Gastrocnemius medialis (tissue), 4 donors: ENCODE measurements at regions not wholly inside any gene's neighbourhood (a gene's known extent, or its start where the extent isn't known, plus 50 kb on each side); places are given as distances from the start of the nearest gene placed in this dataset.

Experiments
- ATAC-seq, 2 donors: fragments of 150-250 bp; one replicate each; pipeline ENCODE4 v1.9.1; 2016
- DNase-seq, 2 donors: peaks; one replicate each; pipeline ENCODE4 v3.0.0-alpha.2; 2019
- H3K27ac ChIP-seq, 4 donors: fragments of 200-600 bp; sonication (generic); 1 replicate in 1 of 4; 2 replicates in 3 of 4; pipeline ENCODE4 v1.5.1; 2016 to 2018; ENCODE audit warnings: mild to moderate bottlenecking in 2 of 4, moderate library complexity in 1 of 4
- H3K27me3 ChIP-seq, 3 donors: fragments of 200-600 bp; sonication (generic) in 2 of 3; 1 replicate in 1 of 3; 2 replicates in 2 of 3; pipeline versions ENCODE4 v1.5.1 to v1.6.0; 2016 to 2019; ENCODE audit warnings: mild to moderate bottlenecking in 1 of 3, moderate library complexity in 1 of 3
- H3K36me3 ChIP-seq, 2 donors: fragments of 200-600 bp; sonication (generic) in 1 of 2; one replicate each; pipeline ENCODE4 v1.5.1; 2017 to 2018
- H3K4me1 ChIP-seq, 2 donors: fragments of 200-600 bp; sonication (generic) in 1 of 2; one replicate each; pipeline ENCODE4 v1.5.1; 2016 to 2017; ENCODE audit warnings: mild to moderate bottlenecking in 2 of 2
- H3K4me3 ChIP-seq, 4 donors: fragments of 200-600 bp; sonication (generic) in 3 of 4; 1 replicate in 1 of 4; 2 replicates in 3 of 4; pipeline ENCODE4 v1.5.1; 2016 to 2019; ENCODE audit warnings: mild to moderate bottlenecking in 2 of 4
- H3K9me3 ChIP-seq, 3 donors: fragments of 200-600 bp; sonication (generic) in 2 of 3; 1 replicate in 1 of 3; 2 replicates in 2 of 3; pipeline ENCODE4 v1.5.1; 2016 to 2019
- CTCF ChIP-seq, 5 experiments: fragments of 450-650 bp in 3 of 5; fragments of 200-600 bp in 2 of 5; sonication (generic) in 2 of 5; IDR thresholded peaks in 4 of 5; conservative IDR thresholded peaks in 1 of 5; 1 replicate in 4 of 5; 2 replicates in 1 of 5; pipeline ENCODE4 v1.5.1; 2016 to 2019; ENCODE audit warnings: antibody characterized with exemption in 5 of 5, mild to moderate bottlenecking in 3 of 5, moderate library complexity in 3 of 5
- POLR2A ChIP-seq, 2 donors: fragments of 450-650 bp; IDR thresholded peaks; one replicate each; pipeline ENCODE4 v1.6.1; 2017; ENCODE audit warnings: antibody characterized with exemption in 2 of 2, mild to moderate bottlenecking in 2 of 2, moderate library complexity in 2 of 2
- in situ Hi-C, 4 donors: fragments of 200-750 bp; cut with MboI; loops; one replicate each; pipeline versions ENCODE4 v1.15.0 to v1.8.0; 2017; ENCODE audit warnings: low sequenced_read_pairs in 4 of 4
- intact Hi-C: fragments of 100-400 bp; cut with DNase I; formaldehyde crosslinking; loops from one replicate; pipeline ENCODE4 v1.15.1; 2023; ENCODE audit warnings: low total_unique reads

DNA sequence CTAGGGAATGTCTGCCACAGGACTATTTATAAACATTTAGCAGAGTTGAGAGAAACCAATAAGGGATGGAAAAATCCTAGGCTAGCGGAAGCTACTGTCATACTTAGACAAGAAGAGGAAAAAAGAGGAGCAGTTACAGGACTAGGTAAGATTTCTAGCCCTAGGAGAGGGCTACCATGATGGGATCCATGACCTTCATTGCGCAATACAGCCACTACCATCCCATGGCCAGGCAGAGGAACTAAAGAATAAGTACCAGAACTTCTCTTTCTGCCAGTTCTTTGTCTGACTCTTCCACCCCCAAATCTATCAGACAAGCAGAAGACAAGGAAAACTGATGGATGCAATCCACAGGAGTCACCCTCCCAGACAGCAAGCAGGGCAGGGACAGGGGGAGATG is 417.0 kb upstream of the CHST9 start:
- TF ChIP-seq CTCF (IDR thresholded peaks at IDR 0.05 in 4 of 5, conservative IDR thresholded peaks at IDR 0.05 in 1 of 5) (no peak), POLR2A (IDR thresholded peaks at IDR 0.05) (no peak)
- ATAC-seq (no peak), DNase-seq (no peak)
- in situ Hi-C loops: loop anchor here in 1 of 4 donors (10.0 kb wide), 1 partner anchor 237 kb away; no protein-coding TSS in a partner anchor
- Histone ChIP-seq H3K9me3 (no peaks in the 10 kb centered on the region), H3K27me3 (no peaks in the 10 kb centered on the region), H3K4me3 (no peak overlapping the region), H3K4me1 (peaks cover 3 to 6% of the 10 kb centered on the region in 2 donors), H3K27ac (no peak overlapping the region), H3K36me3 (no peaks in the 10 kb centered on the region)
- intact Hi-C loops: no loop called here

DNA sequence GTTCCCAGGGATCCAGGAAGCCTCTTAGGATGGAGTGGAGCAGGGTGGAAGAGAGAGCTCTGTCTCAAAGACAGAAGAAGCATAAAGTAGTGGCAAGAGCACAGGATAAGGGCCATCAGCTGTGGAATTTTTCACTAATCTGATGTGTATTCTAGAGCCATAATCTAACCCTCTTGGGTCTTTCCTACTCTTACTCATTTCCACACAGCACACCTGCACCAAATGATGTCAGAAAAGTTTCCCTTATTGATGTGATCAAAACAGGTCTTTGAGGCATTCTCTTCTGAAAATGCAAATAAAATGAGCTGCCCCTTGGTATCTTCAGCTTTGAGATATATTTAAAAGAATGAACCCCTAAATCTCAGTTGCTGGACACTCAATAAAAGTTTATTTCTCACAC is 415.1 kb upstream of the CHST9 start:
- Histone ChIP-seq H3K36me3 (no peaks in the 10 kb centered on the region), H3K4me3 (no peak overlapping the region), H3K9me3 (no peaks in the 10 kb centered on the region), H3K27me3 (no peaks in the 10 kb centered on the region), H3K4me1 (peaks cover 19 to 20% of the 10 kb centered on the region in 2 donors), H3K27ac (no peak overlapping the region)
- ATAC-seq: no peak
- intact Hi-C loops: no loop called here
- TF ChIP-seq POLR2A (IDR thresholded peaks at IDR 0.05) (no peak), CTCF (IDR thresholded peaks at IDR 0.05 in 4 of 5, conservative IDR thresholded peaks at IDR 0.05 in 1 of 5) (no peak)
- DNase-seq: no peak
- in situ Hi-C loops: loop anchor here in 1 of 4 donors (10.0 kb wide), 1 partner anchor 235 kb away; no protein-coding TSS in a partner anchor

- Histone ChIP-seq H3K27ac (no peak overlapping the region), H3K4me3 (no peak overlapping the region), H3K36me3 (no peaks in the 10 kb centered on the region), H3K27me3 (no peaks in the 10 kb centered on the region), H3K9me3 (no peaks in the 10 kb centered on the region), H3K4me1 (peaks cover 25 to 26% of the 10 kb centered on the region in 2 donors)
- ATAC-seq: no peak
- no peak for TF ChIP-seq POLR2A (IDR thresholded peaks at IDR 0.05)
- peak; percentile 66 to 88 (median 73) for TF ChIP-seq CTCF (IDR thresholded peaks at IDR 0.05 in 4 of 5, conservative IDR thresholded peaks at IDR 0.05 in 1 of 5)
- no peak for DNase-seq
- in situ Hi-C loops (loop anchor here in 3 of 4 donors (5.0 to 25.0 kb wide), 3 partner anchors 222 to 787 kb away; no protein-coding TSS in a partner anchor), intact Hi-C loops (loop anchor here (1.0 to 10.0 kb wide), 3 partner anchors 235 to 785 kb away; no protein-coding TSS in a partner anchor)
Observed at GRCh38 chr18:27599202-27599829, 414.2 kb upstream of the CHST9 start.

DNA sequence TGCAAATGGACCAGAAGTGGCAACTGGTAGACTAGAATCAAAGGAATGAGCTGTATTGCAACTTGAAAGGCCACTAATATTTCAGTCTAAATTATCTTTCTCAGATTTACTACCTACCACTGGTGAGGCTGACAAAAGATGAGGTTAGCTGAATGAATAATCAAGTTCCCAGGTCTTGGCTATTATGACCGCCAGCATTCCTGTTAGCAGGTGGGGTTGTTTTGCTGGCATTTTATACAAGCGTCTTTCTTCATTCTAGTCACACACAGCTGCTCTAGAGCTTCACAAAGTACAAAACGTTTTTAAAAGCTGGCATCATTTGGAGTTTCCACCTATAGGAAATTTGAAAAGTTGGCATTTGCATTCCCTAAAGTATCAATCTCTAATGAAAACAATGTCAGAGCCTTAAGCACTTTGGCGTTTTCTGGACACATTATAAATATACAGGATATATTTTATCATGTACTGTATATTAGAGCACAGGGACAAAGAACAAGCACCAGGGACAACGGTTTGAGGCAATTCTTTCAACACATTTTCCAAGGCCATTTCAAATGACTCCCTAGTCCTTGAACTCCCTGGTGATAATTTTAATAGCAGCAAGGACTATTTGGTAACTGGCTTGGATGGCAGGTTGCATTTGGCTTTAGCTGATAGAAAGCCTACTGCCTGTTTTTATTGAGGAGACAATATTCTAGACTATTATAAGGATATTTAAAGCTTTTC is 410.2 kb upstream of the CHST9 start:
- Histone ChIP-seq H3K4me1 (peaks cover 25 to 26% of the 10 kb centered on the region in 2 donors), H3K27ac (peak overlapping the region; percentile 23 to 73 (median 50)), H3K36me3 (no peaks in the 10 kb centered on the region), H3K9me3 (no peaks in the 10 kb centered on the region), H3K4me3 (no peak overlapping the region), H3K27me3 (no peaks in the 10 kb centered on the region)
- in situ Hi-C loops (loop anchor here in 3 of 4 donors (5.0 to 25.0 kb wide), 3 partner anchors 218 to 783 kb away; no protein-coding TSS in a partner anchor), intact Hi-C loops (loop anchor here (10.0 kb wide), 1 partner anchor 780 kb away; no protein-coding TSS in a partner anchor)
- TF ChIP-seq CTCF (IDR thresholded peaks at IDR 0.05 in 4 of 5, conservative IDR thresholded peaks at IDR 0.05 in 1 of 5) (no peak), POLR2A (IDR thresholded peaks at IDR 0.05) (no peak)
- DNase-seq (no peak), ATAC-seq (peak; percentile 57)
